GM12864 (cell line): ENCODE measurements at regions not wholly inside any gene's neighbourhood (a gene's known extent, or its start where the extent isn't known, plus 50 kb on each side); places are given as distances from the start of the nearest gene placed in this dataset.

Experiments
- DNase-seq: peaks from one replicate; pipeline ENCODE4 v3.0.0-alpha.2; 2011; ENCODE audit warnings: low read depth
- H3K4me3 ChIP-seq: 2 replicates; pipeline ENCODE4 v1.5.1; 2011; ENCODE audit warnings: mild to moderate bottlenecking, low read depth, low read length, control low read depth
- CTCF ChIP-seq: IDR thresholded peaks from 2 replicates; pipeline ENCODE4 v1.5.1; 2011; ENCODE audit warnings: low read depth, mild to moderate bottlenecking, moderate library complexity, low read length, control low read depth, inconsistent platforms; ENCODE audit errors: missing control alignments

GRCh38 chr21:27291006-27291405, 324.1 kb upstream of the ADAMTS5 start:
- no peak for TF ChIP-seq CTCF
- DNase-seq: no peak

GRCh38 chr21:27290028-27290427, 323.1 kb upstream of the ADAMTS5 start:
- H3K4me3 ChIP-seq: no peak overlapping the region
- no peak for TF ChIP-seq CTCF
- DNase-seq: no peak

More at GRCh38 chr21:27291006-27291405, 324.1 kb upstream of the ADAMTS5 start:
- no peak overlapping the region for H3K4me3 ChIP-seq

- no peak for TF ChIP-seq CTCF
- H3K4me3 ChIP-seq: no peak overlapping the region
- DNase-seq: no peak
Observed at GRCh38 chr21:27286760-27287159, 319.9 kb upstream of the ADAMTS5 start.

GRCh38 chr21:27277110-27277509, 310.2 kb upstream of the ADAMTS5 start:
- TF ChIP-seq CTCF: no peak
- DNase-seq: no peak
- H3K4me3 ChIP-seq: no peak overlapping the region

- no peak for DNase-seq
- no peak for TF ChIP-seq CTCF
- no peak overlapping the region for H3K4me3 ChIP-seq
Observed at GRCh38 chr21:27275294-27275927, 308.5 kb upstream of the ADAMTS5 start.

- DNase-seq: no peak
- TF ChIP-seq CTCF: no peak
- no peak overlapping the region for H3K4me3 ChIP-seq
Observed at GRCh38 chr21:27269644-27270043, 302.8 kb upstream of the ADAMTS5 start.

- H3K4me3 ChIP-seq: no peak overlapping the region
- DNase-seq: no peak
- TF ChIP-seq CTCF: no peak
Observed at GRCh38 chr21:27268290-27268689, 301.4 kb upstream of the ADAMTS5 start.
